ENCODE measurements at regions not wholly inside any gene's neighbourhood (a gene's known extent, or its start where the extent isn't known, plus 50 kb on each side); places are given as distances from the start of the nearest gene placed in this dataset.

DNA sequence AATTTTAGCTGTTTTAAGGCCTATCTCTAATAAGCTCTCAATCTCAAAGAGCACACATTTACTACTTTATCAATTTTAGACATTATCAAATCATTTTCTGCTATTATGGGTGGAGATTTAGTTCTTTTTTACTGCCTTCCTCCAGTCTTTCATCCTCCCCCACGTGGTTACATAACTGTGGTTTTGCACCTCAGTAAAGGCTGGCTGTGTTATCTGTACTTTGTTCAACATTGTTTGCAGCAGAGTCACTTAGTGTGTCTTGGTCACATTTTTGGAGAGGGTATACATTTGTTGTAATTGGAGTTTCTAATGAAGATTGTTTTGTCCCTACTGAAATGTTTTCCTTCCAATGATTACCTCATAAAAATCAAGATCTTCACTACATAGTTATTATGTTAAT, 549.6 kb upstream of the CELF4 start (continued):
- TF ChIP-seq, protein P1, sequence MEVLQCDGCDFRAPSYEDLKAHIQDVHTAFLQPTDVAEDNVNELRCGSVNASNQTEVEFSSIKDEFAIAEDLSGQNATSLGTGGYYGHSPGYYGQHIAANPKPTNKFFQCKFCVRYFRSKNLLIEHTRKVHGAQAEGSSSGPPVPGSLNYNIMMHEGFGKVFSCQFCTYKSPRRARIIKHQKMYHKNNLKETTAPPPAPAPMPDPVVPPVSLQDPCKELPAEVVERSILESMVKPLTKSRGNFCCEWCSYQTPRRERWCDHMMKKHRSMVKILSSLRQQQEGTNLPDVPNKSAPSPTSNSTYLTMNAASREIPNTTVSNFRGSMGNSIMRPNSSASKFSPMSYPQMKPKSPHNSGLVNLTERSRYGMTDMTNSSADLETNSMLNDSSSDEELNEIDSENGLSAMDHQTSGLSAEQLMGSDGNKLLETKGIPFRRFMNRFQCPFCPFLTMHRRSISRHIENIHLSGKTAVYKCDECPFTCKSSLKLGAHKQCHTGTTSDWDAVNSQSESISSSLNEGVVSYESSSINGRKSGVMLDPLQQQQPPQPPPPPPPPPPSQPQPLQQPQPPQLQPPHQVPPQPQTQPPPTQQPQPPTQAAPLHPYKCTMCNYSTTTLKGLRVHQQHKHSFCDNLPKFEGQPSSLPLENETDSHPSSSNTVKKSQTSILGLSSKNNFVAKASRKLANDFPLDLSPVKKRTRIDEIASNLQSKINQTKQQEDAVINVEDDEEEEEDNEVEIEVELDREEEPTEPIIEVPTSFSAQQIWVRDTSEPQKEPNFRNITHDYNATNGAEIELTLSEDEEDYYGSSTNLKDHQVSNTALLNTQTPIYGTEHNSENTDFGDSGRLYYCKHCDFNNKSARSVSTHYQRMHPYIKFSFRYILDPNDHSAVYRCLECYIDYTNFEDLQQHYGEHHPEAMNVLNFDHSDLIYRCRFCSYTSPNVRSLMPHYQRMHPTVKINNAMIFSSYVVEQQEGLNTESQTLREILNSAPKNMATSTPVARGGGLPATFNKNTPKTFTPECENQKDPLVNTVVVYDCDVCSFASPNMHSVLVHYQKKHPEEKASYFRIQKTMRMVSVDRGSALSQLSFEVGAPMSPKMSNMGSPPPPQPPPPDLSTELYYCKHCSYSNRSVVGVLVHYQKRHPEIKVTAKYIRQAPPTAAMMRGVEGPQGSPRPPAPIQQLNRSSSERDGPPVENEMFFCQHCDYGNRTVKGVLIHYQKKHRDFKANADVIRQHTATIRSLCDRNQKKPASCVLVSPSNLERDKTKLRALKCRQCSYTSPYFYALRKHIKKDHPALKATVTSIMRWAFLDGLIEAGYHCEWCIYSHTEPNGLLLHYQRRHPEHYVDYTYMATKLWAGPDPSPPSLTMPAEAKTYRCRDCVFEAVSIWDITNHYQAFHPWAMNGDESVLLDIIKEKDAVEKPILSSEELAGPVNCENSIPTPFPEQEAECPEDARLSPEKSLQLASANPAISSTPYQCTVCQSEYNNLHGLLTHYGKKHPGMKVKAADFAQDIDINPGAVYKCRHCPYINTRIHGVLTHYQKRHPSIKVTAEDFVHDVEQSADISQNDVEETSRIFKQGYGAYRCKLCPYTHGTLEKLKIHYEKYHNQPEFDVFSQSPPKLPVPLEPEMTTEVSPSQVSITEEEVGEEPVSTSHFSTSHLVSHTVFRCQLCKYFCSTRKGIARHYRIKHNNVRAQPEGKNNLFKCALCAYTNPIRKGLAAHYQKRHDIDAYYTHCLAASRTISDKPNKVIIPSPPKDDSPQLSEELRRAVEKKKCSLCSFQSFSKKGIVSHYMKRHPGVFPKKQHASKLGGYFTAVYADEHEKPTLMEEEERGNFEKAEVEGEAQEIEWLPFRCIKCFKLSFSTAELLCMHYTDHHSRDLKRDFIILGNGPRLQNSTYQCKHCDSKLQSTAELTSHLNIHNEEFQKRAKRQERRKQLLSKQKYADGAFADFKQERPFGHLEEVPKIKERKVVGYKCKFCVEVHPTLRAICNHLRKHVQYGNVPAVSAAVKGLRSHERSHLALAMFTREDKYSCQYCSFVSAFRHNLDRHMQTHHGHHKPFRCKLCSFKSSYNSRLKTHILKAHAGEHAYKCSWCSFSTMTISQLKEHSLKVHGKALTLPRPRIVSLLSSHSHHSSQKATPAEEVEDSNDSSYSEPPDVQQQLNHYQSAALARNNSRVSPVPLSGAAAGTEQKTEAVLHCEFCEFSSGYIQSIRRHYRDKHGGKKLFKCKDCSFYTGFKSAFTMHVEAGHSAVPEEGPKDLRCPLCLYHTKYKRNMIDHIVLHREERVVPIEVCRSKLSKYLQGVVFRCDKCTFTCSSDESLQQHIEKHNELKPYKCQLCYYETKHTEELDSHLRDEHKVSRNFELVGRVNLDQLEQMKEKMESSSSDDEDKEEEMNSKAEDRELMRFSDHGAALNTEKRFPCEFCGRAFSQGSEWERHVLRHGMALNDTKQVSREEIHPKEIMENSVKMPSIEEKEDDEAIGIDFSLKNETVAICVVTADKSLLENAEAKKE (CRISPR knock-in tag; IDR thresholded peaks at IDR 0.05): no peak
- TF ChIP-seq, protein P2, sequence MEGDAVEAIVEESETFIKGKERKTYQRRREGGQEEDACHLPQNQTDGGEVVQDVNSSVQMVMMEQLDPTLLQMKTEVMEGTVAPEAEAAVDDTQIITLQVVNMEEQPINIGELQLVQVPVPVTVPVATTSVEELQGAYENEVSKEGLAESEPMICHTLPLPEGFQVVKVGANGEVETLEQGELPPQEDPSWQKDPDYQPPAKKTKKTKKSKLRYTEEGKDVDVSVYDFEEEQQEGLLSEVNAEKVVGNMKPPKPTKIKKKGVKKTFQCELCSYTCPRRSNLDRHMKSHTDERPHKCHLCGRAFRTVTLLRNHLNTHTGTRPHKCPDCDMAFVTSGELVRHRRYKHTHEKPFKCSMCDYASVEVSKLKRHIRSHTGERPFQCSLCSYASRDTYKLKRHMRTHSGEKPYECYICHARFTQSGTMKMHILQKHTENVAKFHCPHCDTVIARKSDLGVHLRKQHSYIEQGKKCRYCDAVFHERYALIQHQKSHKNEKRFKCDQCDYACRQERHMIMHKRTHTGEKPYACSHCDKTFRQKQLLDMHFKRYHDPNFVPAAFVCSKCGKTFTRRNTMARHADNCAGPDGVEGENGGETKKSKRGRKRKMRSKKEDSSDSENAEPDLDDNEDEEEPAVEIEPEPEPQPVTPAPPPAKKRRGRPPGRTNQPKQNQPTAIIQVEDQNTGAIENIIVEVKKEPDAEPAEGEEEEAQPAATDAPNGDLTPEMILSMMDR (conservative IDR thresholded peaks at IDR 0.05; ENCODE audit: low read depth in 2 of 2): no peak
- TF ChIP-seq ZNF114 (CRISPR knock-in tag; IDR thresholded peaks at IDR 0.05): no peak
- no peak for TF ChIP-seq EZH2phosphoT487 (IDR thresholded peaks at IDR 0.05; ENCODE audit: unreplicated experiment)
- no peak for TF ChIP-seq ZNF331 (CRISPR knock-in tag; IDR thresholded peaks at IDR 0.05; ENCODE audit: low read depth)
- no peak for TF ChIP-seq NANOG (IDR thresholded peaks at IDR 0.05; ENCODE audit: borderline replicate concordance)
- TF ChIP-seq STAT1 (IDR thresholded peaks at IDR 0.05; ENCODE audit: unreplicated experiment): no peak
- TF ChIP-seq CREB1 (CRISPR knock-in tag; IDR thresholded peaks at IDR 0.05; ENCODE audit: low read depth): no peak
- TF ChIP-seq, protein P3, sequence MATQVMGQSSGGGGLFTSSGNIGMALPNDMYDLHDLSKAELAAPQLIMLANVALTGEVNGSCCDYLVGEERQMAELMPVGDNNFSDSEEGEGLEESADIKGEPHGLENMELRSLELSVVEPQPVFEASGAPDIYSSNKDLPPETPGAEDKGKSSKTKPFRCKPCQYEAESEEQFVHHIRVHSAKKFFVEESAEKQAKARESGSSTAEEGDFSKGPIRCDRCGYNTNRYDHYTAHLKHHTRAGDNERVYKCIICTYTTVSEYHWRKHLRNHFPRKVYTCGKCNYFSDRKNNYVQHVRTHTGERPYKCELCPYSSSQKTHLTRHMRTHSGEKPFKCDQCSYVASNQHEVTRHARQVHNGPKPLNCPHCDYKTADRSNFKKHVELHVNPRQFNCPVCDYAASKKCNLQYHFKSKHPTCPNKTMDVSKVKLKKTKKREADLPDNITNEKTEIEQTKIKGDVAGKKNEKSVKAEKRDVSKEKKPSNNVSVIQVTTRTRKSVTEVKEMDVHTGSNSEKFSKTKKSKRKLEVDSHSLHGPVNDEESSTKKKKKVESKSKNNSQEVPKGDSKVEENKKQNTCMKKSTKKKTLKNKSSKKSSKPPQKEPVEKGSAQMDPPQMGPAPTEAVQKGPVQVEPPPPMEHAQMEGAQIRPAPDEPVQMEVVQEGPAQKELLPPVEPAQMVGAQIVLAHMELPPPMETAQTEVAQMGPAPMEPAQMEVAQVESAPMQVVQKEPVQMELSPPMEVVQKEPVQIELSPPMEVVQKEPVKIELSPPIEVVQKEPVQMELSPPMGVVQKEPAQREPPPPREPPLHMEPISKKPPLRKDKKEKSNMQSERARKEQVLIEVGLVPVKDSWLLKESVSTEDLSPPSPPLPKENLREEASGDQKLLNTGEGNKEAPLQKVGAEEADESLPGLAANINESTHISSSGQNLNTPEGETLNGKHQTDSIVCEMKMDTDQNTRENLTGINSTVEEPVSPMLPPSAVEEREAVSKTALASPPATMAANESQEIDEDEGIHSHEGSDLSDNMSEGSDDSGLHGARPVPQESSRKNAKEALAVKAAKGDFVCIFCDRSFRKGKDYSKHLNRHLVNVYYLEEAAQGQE (IDR thresholded peaks at IDR 0.05; ENCODE audit: unreplicated experiment): no peak
- no peak for TF ChIP-seq JUNB (IDR thresholded peaks at IDR 0.05; ENCODE audit: unreplicated experiment)
- no peak for TF ChIP-seq EZH2 (IDR thresholded peaks at IDR 0.05; ENCODE audit: low read depth, unreplicated experiment)
- TF ChIP-seq POLR2AphosphoS5 (IDR thresholded peaks at IDR 0.05; ENCODE audit: low read depth): no peak

All from GM23338 (cell line).